ENCODE measurements at regions not wholly inside any gene's neighbourhood (a gene's known extent, or its start where the extent isn't known, plus 50 kb on each side); places are given as distances from the start of the nearest gene placed in this dataset.

DNA sequence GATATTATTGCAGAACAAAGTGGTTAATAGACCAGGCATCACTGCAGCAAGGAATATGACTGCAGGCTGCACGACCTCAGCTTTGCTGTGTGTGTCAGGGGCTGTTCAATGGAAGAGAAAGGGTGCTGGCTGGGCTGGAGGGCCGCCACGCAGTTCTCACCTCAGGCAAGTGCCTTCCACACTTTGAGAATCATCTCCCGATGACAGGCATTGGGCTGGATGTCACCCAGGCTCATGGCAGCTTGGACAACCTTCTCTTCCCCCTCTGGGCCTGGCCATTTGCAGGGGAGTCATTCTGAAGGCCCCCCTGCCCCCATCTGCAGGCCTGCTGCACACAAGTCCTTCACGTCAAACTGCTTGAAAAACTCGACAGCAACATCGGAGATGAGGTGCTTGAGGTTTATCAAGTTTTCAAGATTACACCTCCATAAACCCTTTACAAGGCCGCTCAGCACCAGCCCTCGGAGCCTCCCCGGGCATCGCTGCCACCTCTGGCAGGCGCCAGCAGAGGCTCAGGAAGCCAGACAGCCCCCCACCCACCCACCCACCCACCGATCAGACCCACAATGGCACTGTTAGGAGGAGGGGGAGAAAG lies 165.9 kb upstream of the GSC start:
- TF ChIP-seq, protein P1, sequence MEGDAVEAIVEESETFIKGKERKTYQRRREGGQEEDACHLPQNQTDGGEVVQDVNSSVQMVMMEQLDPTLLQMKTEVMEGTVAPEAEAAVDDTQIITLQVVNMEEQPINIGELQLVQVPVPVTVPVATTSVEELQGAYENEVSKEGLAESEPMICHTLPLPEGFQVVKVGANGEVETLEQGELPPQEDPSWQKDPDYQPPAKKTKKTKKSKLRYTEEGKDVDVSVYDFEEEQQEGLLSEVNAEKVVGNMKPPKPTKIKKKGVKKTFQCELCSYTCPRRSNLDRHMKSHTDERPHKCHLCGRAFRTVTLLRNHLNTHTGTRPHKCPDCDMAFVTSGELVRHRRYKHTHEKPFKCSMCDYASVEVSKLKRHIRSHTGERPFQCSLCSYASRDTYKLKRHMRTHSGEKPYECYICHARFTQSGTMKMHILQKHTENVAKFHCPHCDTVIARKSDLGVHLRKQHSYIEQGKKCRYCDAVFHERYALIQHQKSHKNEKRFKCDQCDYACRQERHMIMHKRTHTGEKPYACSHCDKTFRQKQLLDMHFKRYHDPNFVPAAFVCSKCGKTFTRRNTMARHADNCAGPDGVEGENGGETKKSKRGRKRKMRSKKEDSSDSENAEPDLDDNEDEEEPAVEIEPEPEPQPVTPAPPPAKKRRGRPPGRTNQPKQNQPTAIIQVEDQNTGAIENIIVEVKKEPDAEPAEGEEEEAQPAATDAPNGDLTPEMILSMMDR (IDR thresholded peaks at IDR 0.05): no peak
- no peak for TF ChIP-seq POLR2A (IDR thresholded peaks at IDR 0.05)

All from right lobe of liver (tissue), 4 donors.